A549 (cell line): ENCODE measurements at regions not wholly inside any gene's neighbourhood (a gene's known extent, or its start where the extent isn't known, plus 50 kb on each side); places are given as distances from the start of the nearest gene placed in this dataset.

ENCODE experiments used
- BHLHE40 ChIP-seq: IDR thresholded peaks from 2 replicates; pipeline ENCODE4 v1.6.1; 2012; ENCODE audit warnings: low read depth, low read length, inconsistent platforms
- CBX2 ChIP-seq: fragments of 200-600 bp; sonication (generic); IDR thresholded peaks from 2 replicates; pipeline ENCODE4 v1.6.1; 2016; ENCODE audit warnings: low read depth, mild to moderate bottlenecking, borderline replicate concordance
- CTCF ChIP-seq: fragments of >200 bp; sonication (Bioruptor Twin); formaldehyde crosslinking; IDR thresholded peaks from 3 replicates; pipeline ENCODE4 v1.5.1; 2016
- HOXB5 ChIP-seq: fragments of 250-450 bp; sonication (Bioruptor Pico); IDR thresholded peaks from 2 replicates; pipeline ENCODE4 v1.5.0; 2020; ENCODE audit warnings: mild to moderate bottlenecking, moderate library complexity
- JUNB ChIP-seq: fragments of >200 bp; sonication (Bioruptor Twin); formaldehyde crosslinking; IDR thresholded peaks from 2 replicates; pipeline ENCODE4 v1.6.1; 2016
- MAX ChIP-seq: IDR thresholded peaks from 2 replicates; pipeline ENCODE4 v1.6.1; 2012
- POLR2A ChIP-seq: IDR thresholded peaks from 2 replicates; pipeline ENCODE4 v1.6.1; 2012; ENCODE audit warnings: mild to moderate bottlenecking, low read length

DNA sequence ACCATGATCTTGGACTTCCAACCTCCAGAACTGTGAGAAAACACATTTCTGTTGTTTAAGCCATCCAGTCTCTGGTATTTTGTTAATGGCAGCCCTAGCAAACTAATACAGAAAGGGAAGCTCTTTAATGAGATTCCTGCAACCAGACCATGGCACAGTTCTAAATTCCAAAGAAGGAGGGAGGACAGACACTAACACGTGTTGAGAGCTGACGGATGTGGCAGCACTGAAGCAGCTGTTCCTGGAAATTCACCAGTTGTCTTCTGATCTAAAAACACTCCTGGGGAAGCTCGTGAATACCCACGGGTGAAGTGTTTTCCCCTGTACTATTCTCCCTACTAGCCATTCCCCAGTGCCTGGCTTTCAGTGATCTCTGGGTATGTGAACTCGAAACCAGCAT lies 56.7 kb downstream of the RPL22L1 start:
- TF ChIP-seq MAX (no peak), HOXB5 (no peak), CTCF (no peak), CBX2 (no peak), JUNB (no peak), POLR2A (no peak), BHLHE40 (no peak)
